ENCODE measurements at regions not wholly inside any gene's neighbourhood (a gene's known extent, or its start where the extent isn't known, plus 50 kb on each side); places are given as distances from the start of the nearest gene placed in this dataset.
"Not testable (repeated sequence)": the region's sequence is repeated elsewhere in the genome, so short reads cannot be mapped to it uniquely, and the experiment has no call there.

GRCh38 chr2:47699533-47700215, 83.3 kb upstream of the MSH6 start:
- Mint-ChIP-seq H3K4me1 (no peaks in the 10 kb centered on the region), H3K9me3 (no peaks in the 10 kb centered on the region), H3K27ac (no peak overlapping the region), H3K4me3 (no peak overlapping the region), H3K36me3 (ENCODE audit: low read depth) (no peaks in the 10 kb centered on the region), H3K27me3 (peaks cover 15% of the 10 kb centered on the region)
- DNase-seq = no peak
- CTCF ChIA-PET = interaction anchor here (0.6 kb wide), 1 partner anchor 58 kb away, joined by 5 read pairs; no protein-coding TSS in a partner anchor
- POLR2A ChIA-PET = interaction anchor here (0.8 kb wide), 1 partner anchor 61 kb away, joined by 3 read pairs; no protein-coding TSS in a partner anchor

- H3K4me3 Mint-ChIP-seq; H3K36me3 Mint-ChIP-seq (ENCODE audit: low read depth); CTCF ChIA-PET; H3K9me3 Mint-ChIP-seq; H3K27ac Mint-ChIP-seq; DNase-seq; H3K4me1 Mint-ChIP-seq: not testable (repeated sequence)
- H3K27me3 Mint-ChIP-seq = peaks cover 18% of the 10 kb centered on the region
- POLR2A ChIA-PET = interaction anchor here (0.8 kb wide), 1 partner anchor 62 kb away, joined by 3 read pairs; no protein-coding TSS in a partner anchor
Observed at GRCh38 chr2:47698436-47698972, 84.4 kb upstream of the MSH6 start.

- POLR2A ChIA-PET; H3K4me3 Mint-ChIP-seq; H3K4me1 Mint-ChIP-seq; DNase-seq; H3K9me3 Mint-ChIP-seq; CTCF ChIA-PET; H3K36me3 Mint-ChIP-seq (ENCODE audit: low read depth); H3K27ac Mint-ChIP-seq: not testable (repeated sequence)
- peaks cover 18% of the 10 kb centered on the region for H3K27me3 Mint-ChIP-seq
Observed at GRCh38 chr2:47697681-47698435, 85.1 kb upstream of the MSH6 start.

- Mint-ChIP-seq H3K4me1 (no peaks in the 10 kb centered on the region), H3K36me3 (ENCODE audit: low read depth) (no peaks in the 10 kb centered on the region), H3K27me3 (peaks cover 18% of the 10 kb centered on the region), H3K27ac (no peak overlapping the region), H3K9me3 (no peaks in the 10 kb centered on the region), H3K4me3 (no peak overlapping the region)
- ChIA-PET POLR2A (no interaction called here), CTCF (no interaction called here)
- DNase-seq = no peak
Observed at GRCh38 chr2:47697000-47697601, 85.8 kb upstream of the MSH6 start.

- H3K27ac Mint-ChIP-seq = no peak overlapping the region
- no peaks in the 10 kb centered on the region for H3K9me3 Mint-ChIP-seq
Observed at GRCh38 chr2:47696478-47696831, 86.5 kb upstream of the MSH6 start.

GRCh38 chr2:47695800-47696477, 87.0 kb upstream of the MSH6 start:
- Mint-ChIP-seq H3K27me3 (peaks cover 18% of the 10 kb centered on the region), H3K36me3 (ENCODE audit: low read depth) (no peaks in the 10 kb centered on the region), H3K4me3 (no peak overlapping the region), H3K27ac (no peak overlapping the region), H3K4me1 (no peaks in the 10 kb centered on the region), H3K9me3 (no peaks in the 10 kb centered on the region)
- ChIA-PET CTCF (no interaction called here), POLR2A (no interaction called here)
- no peak for DNase-seq

More at GRCh38 chr2:47696478-47696831, 86.5 kb upstream of the MSH6 start:
- CTCF ChIA-PET = no interaction called here
- H3K27me3 Mint-ChIP-seq = peaks cover 18% of the 10 kb centered on the region
- POLR2A ChIA-PET = no interaction called here
- no peak for DNase-seq
- H3K4me3 Mint-ChIP-seq = no peak overlapping the region
- H3K4me1 Mint-ChIP-seq = no peaks in the 10 kb centered on the region
- no peaks in the 10 kb centered on the region for H3K36me3 Mint-ChIP-seq (ENCODE audit: low read depth)

GRCh38 chr2:47694451-47694850, 88.5 kb upstream of the MSH6 start:
- H3K27ac Mint-ChIP-seq; H3K4me3 Mint-ChIP-seq; POLR2A ChIA-PET; H3K4me1 Mint-ChIP-seq; H3K36me3 Mint-ChIP-seq (ENCODE audit: low read depth); DNase-seq; H3K9me3 Mint-ChIP-seq; CTCF ChIA-PET: not testable (repeated sequence)
- H3K27me3 Mint-ChIP-seq = peaks cover 18% of the 10 kb centered on the region

GRCh38 chr2:47690706-47691325, 92.1 kb upstream of the MSH6 start:
- H3K9me3 Mint-ChIP-seq; H3K4me3 Mint-ChIP-seq; H3K36me3 Mint-ChIP-seq (ENCODE audit: low read depth); H3K27me3 Mint-ChIP-seq; H3K4me1 Mint-ChIP-seq; CTCF ChIA-PET; POLR2A ChIA-PET; H3K27ac Mint-ChIP-seq; DNase-seq: not testable (repeated sequence)

- H3K36me3 Mint-ChIP-seq (ENCODE audit: low read depth) = no peaks in the 10 kb centered on the region
- POLR2A ChIA-PET = no interaction called here
- no peak for DNase-seq
- no peak overlapping the region for H3K27ac Mint-ChIP-seq
- CTCF ChIA-PET = no interaction called here
- H3K9me3 Mint-ChIP-seq = no peaks in the 10 kb centered on the region
- peaks cover 3% of the 10 kb centered on the region for H3K27me3 Mint-ChIP-seq
- H3K4me1 Mint-ChIP-seq = peaks cover 6% of the 10 kb centered on the region
- no peak overlapping the region for H3K4me3 Mint-ChIP-seq
Observed at GRCh38 chr2:47690132-47690531, 92.8 kb upstream of the MSH6 start.

- H3K9me3 Mint-ChIP-seq; H3K4me3 Mint-ChIP-seq; H3K27me3 Mint-ChIP-seq; H3K27ac Mint-ChIP-seq; H3K36me3 Mint-ChIP-seq (ENCODE audit: low read depth); H3K4me1 Mint-ChIP-seq; DNase-seq; POLR2A ChIA-PET; CTCF ChIA-PET: not testable (repeated sequence)
Observed at GRCh38 chr2:47689118-47689517, 93.8 kb upstream of the MSH6 start.

- H3K27me3 Mint-ChIP-seq = no peaks in the 10 kb centered on the region
- no peak for DNase-seq
- no peaks in the 10 kb centered on the region for H3K9me3 Mint-ChIP-seq
- peaks cover 6% of the 10 kb centered on the region for H3K4me1 Mint-ChIP-seq
- H3K27ac Mint-ChIP-seq = no peak overlapping the region
- no peaks in the 10 kb centered on the region for H3K36me3 Mint-ChIP-seq (ENCODE audit: low read depth)
- POLR2A ChIA-PET = no interaction called here
- CTCF ChIA-PET = no interaction called here
- no peak overlapping the region for H3K4me3 Mint-ChIP-seq
Observed at GRCh38 chr2:47688561-47688960, 94.4 kb upstream of the MSH6 start.

GRCh38 chr2:47687856-47688255, 95.1 kb upstream of the MSH6 start:
- CTCF ChIA-PET = no interaction called here
- DNase-seq = no peak
- POLR2A ChIA-PET = no interaction called here
- Mint-ChIP-seq H3K4me1 (peaks cover 6% of the 10 kb centered on the region), H3K27me3 (no peaks in the 10 kb centered on the region), H3K4me3 (no peak overlapping the region), H3K9me3 (no peaks in the 10 kb centered on the region), H3K36me3 (ENCODE audit: low read depth) (no peaks in the 10 kb centered on the region), H3K27ac (no peak overlapping the region)

GRCh38 chr2:47686018-47686417, 96.9 kb upstream of the MSH6 start:
- no peaks in the 10 kb centered on the region for H3K9me3 Mint-ChIP-seq
- H3K4me1 Mint-ChIP-seq = peaks cover 6% of the 10 kb centered on the region
- H3K4me3 Mint-ChIP-seq = no peak overlapping the region
- no peak for DNase-seq
- POLR2A ChIA-PET = no interaction called here
- no peaks in the 10 kb centered on the region for H3K36me3 Mint-ChIP-seq (ENCODE audit: low read depth)
- H3K27ac Mint-ChIP-seq = no peak overlapping the region
- no peaks in the 10 kb centered on the region for H3K27me3 Mint-ChIP-seq
- CTCF ChIA-PET = no interaction called here

Data from activated CD4-positive, alpha-beta T cell treated with anti-CD3 and anti-CD28 coated beads, Interleukin-2, amount 10 ng/mL, durations not matched to agents 7 days and 5 days (primary cell).